ENCODE measurements at regions not wholly inside any gene's neighbourhood (a gene's known extent, or its start where the extent isn't known, plus 50 kb on each side); places are given as distances from the start of the nearest gene placed in this dataset.

- TF ChIP-seq PPARA (CRISPR knock-in tag; IDR thresholded peaks at IDR 0.05; ENCODE audit: borderline replicate concordance) = no peak
- TF ChIP-seq ZNF565 (CRISPR knock-in tag; conservative IDR thresholded peaks at IDR 0.05; ENCODE audit: low read depth) = no peak
- TF ChIP-seq, protein P1, sequence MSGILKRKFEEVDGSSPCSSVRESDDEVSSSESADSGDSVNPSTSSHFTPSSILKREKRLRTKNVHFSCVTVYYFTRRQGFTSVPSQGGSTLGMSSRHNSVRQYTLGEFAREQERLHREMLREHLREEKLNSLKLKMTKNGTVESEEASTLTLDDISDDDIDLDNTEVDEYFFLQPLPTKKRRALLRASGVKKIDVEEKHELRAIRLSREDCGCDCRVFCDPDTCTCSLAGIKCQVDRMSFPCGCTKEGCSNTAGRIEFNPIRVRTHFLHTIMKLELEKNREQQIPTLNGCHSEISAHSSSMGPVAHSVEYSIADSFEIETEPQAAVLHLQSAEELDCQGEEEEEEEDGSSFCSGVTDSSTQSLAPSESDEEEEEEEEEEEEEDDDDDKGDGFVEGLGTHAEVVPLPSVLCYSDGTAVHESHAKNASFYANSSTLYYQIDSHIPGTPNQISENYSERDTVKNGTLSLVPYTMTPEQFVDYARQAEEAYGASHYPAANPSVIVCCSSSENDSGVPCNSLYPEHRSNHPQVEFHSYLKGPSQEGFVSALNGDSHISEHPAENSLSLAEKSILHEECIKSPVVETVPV (CRISPR knock-in tag; IDR thresholded peaks at IDR 0.05) = no peak
- TF ChIP-seq, protein P2, sequence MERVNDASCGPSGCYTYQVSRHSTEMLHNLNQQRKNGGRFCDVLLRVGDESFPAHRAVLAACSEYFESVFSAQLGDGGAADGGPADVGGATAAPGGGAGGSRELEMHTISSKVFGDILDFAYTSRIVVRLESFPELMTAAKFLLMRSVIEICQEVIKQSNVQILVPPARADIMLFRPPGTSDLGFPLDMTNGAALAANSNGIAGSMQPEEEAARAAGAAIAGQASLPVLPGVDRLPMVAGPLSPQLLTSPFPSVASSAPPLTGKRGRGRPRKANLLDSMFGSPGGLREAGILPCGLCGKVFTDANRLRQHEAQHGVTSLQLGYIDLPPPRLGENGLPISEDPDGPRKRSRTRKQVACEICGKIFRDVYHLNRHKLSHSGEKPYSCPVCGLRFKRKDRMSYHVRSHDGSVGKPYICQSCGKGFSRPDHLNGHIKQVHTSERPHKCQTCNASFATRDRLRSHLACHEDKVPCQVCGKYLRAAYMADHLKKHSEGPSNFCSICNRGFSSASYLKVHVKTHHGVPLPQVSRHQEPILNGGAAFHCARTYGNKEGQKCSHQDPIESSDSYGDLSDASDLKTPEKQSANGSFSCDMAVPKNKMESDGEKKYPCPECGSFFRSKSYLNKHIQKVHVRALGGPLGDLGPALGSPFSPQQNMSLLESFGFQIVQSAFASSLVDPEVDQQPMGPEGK (CRISPR knock-in tag; IDR thresholded peaks at IDR 0.05; ENCODE audit: borderline replicate concordance) = no peak
These were observed 789.2 kb upstream of the RGS18 start for GRCh38 chr1:191368891-191369654.

Measured in SK-N-SH treated with all-trans-retinoic acid at 6 μM for 48 hours (cell line).